SKM-1 (cell line): ENCODE measurements at regions not wholly inside any gene's neighbourhood (a gene's known extent, or its start where the extent isn't known, plus 50 kb on each side); places are given as distances from the start of the nearest gene placed in this dataset.
"Not testable (repeated sequence)": the region's sequence is repeated elsewhere in the genome, so short reads cannot be mapped to it uniquely, and the experiment has no call there.

Experiments
- DNase-seq: peaks from one replicate; lab custom pipeline; 2025; ENCODE audit not compliant: unreplicated experiment; lab: John Stamatoyannopoulos, UW

DNA sequence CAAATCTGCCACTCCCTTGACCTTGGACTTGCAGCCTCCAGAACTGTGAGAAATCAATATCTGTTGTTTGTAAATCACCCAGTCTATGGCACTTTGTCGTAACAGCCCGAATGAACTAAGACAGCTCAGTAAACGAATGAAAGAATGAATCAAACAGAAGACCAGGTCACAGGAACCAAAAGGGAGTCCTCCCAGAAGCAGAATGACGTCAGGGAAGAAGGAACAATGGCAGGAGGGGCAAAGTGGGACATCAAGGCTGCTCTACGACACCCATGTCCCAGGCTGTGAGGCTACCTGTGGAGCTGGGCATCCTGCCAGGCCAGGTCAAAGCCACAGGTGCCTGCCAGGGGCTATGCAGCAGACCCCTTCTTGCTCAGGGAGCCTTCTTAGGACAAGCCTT lies 267.2 kb upstream of the PFKP start:
- DNase-seq: no peak

- no peak for DNase-seq
These were observed 268.9 kb upstream of the PFKP start for GRCh38 chr10:2798336-2799022.

DNA sequence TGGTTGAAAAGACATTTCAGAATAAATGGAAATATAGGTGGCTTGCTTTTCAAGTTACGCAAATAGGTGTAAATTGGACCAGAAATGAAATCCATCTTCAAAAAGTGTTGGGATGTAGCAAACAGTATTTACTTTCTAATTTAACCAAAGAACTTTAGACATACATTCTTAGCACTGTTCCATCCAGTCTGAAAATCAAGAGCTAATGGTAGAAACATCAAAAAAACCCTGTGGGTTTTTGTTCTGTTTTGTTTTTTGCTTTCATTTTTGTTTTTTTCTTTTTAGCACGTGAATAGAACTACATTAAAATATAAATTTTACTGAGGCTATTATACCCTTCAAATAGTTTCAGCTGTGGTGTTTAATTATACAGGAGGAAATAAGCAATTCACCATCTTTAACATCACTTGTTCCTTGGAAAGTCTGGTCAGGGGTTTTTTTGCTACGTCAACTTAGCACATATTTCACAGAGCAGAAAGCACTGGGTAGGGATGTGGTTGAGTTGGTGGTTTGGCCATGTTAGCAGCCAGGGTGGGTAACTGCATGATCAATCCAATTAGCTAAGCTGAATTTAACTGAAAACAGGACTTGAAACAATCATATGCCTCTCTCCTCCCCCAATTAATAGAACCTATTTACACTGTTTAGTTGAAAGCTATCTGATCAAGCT lies 275.4 kb upstream of the PFKP start:
- DNase-seq: no peak

DNA sequence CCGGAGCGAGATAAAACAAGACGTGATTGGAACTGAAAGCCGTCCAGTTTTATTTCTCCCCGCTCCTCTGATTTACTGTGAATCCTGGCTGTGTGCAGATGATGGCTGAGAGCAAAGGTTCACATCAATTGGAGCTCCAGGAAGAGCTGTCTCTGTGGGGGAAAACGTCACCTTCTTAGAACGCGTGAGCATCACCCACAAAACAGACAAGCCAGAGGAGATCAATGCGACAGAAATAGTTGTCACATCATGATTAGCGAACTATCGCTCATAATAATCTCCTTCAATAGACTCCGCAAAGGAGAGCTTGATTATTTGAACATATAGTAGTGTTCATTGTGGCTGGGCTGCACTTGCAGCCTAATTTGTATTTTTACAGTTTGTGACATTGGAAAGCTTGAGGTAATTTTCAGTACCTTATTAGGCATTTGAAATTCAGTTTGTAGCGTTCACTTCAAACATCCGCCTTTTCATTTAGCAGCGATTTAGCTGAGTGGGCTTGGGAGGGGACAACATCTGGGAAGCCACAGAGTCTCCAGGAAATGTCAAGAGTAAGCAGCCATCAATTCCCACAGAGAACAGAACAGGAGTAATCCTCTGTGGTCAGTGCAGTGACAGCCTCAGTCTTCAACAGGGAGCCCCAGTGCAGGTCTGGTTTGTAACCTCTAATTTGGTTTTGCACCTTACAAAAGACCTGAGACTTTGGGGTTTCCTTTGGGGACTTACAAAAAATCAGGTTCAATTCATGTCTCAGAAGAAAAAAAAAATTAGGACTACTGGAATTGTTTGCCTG lies 276.8 kb upstream of the PFKP start:
- no peak for DNase-seq

DNA sequence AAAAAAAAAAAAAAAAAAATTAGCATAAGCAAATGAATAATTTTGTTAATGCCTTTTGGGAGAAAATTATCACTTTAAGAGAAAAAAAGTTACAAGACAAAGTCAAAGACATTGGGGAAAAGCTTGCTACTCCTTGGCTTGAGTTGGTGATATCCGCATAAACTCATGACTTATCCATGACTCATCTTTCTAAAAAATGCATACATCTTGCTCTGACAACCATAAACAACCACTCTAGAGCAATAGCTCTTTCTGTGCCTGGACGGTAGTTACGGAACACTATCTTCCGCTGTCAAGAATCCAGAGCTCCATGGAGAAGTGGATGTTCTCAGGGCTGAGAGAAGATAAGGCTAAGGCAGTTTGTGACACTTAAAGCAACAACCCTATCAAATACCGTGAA lies 281.1 kb upstream of the PFKP start:
- no peak for DNase-seq

GRCh38 chr10:2784766-2785165 lies 282.6 kb upstream of the PFKP start:
- DNase-seq: no peak

DNA sequence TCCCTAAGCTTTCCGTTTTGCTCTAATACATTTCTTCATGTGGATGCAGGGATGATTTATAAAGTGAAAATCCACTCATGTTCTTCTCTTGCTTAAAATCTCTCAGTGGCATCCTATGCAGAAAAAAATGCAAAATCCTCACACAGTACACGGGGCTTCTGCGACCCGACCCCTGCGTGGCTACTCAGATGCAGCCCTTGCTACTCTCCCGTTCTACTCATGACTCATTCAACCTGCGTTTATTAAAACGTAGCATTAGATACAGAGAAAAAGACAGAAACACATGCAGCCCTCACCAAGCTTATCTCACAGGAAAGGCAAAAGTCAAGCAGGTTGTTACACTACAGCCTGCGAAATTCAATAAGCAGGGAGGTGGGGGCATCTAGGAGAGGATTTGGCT lies 284.4 kb upstream of the PFKP start:
- DNase-seq: no peak

- DNase-seq: no peak
These were observed 285.1 kb upstream of the PFKP start for GRCh38 chr10:2782265-2782664.

DNA sequence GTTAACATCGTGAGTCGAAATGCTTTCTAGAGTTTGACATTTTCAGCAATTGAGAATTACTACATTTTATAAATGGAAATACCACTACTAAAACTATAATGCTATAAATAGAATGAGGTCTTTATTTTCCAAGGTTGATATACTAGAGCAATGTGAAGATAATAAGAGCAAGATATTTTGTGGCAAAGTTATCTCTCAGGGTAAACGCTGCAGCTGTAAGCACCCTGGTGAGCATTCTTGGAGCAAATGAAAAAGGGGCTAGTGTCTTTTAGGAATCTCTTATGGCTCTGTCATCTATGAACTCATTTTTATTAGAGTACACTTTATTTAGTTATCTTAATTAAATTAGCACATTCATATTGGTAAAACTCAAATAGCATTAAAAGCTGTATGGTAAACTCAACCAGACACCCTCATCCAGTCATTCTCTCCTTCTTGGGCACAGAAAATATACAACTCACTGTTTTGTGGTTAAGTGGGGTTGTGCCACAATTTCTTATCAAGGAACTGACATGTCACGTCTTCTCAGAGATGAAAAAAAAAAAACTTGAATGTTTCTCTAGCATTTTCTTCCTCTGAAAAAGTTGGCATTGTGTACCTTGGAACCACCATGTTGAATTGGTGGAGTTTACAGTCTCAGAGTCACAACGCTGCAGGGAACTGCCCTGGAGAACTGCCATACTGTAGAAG lies 289.5 kb upstream of the PFKP start:
- no peak for DNase-seq

DNA sequence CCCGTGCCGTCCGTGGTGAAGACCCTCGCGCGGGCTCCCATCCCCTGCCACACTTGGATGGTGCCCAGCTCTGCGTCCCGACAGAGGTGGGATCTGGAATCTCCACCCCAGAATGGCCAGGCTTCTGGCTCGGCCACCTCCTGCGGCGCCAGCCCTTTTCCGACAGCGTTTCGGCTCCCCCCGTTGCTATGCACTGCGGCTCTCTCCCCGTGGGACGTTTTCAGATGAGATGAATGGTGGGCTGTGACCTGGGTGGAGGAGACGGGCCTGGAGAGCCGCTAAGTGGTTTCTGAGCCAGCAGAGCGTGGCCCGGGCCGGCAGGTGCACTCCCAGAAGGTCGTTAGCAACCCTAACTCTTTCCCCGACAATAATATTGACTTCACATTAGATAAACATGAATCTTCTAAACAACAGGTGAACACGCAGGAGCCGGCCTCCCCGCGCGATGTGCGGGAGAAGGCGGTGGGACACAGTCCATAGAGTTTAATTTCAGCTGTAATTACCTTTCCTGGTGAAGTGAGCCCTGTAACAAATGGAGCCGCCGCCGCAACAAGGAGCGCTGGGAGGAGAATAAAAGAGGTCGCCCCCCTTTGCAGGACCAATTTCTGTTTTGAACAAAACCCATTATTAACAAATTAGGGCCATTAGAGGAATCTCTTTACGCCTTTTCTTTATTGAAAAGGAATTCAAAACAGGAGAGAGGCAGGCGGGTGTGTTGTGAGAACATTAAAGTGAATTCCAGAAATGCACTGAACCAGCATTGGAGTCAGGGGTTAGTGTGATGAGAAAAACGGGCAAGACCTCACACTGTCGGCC lies 294.3 kb upstream of the PFKP start:
- no peak for DNase-seq

DNA sequence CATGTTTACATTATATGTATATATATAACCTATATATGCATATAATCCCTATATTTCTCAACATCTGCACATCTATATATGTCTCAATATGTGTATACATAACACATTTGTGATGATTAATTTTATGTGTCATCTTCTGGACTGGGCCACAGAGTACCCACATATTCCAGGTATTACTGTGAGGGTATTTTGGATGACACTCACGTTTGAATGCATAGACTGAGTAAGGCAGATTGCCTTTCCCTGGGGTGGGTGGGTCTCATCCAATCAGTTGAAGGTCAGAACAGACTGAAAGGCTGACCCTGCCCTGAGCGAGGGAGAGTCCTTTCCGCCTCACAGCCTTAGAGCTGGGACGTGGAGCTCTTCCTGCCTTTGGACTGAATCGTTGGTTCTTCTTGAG lies 295.2 kb upstream of the PFKP start:
- DNase-seq: no peak

DNA sequence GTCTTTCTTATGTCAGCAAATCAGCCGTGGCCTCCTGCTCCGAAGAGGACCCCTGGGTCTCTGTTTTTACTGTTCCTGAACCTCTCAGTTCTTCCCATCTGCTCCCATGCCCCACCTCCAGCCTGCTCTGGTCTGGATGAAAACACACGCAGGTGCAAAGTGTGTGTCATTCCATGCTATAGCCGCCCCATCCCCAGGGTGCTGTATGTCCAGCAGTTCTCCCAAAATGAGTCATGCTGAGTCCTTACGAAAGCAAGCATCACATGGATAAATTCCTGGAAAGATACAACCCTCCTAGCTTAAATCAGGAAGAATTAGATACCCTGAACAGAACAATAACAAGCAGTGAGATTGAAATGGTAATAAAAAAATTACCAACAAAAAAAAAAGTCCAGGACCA lies 300.1 kb upstream of the PFKP start:
- DNase-seq: not testable (repeated sequence)

- DNase-seq: no peak
These were observed 305.4 kb upstream of the PFKP start for GRCh38 chr10:2761971-2762370.

DNA sequence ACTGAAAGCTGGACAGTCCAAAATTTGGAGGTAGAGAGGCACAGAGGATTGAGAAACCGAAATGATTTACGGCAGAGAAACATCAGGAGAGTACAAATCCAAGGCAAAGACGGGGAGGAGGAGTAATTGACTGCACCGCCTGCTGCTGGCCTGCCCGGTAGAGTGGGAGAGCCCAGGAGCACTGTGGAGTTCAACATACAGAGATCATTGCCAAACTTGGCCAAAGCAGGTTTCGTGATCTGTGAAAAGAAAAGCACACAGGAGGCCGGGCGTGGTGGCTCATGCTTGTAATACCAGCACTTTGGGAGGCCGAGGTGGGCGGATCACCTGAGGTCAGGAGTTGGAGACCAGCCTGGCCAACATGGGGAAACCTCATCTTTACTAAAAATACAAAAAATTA lies 306.0 kb upstream of the PFKP start:
- DNase-seq: no peak

GRCh38 chr10:2760736-2761135 lies 306.6 kb upstream of the PFKP start:
- no peak for DNase-seq

DNA sequence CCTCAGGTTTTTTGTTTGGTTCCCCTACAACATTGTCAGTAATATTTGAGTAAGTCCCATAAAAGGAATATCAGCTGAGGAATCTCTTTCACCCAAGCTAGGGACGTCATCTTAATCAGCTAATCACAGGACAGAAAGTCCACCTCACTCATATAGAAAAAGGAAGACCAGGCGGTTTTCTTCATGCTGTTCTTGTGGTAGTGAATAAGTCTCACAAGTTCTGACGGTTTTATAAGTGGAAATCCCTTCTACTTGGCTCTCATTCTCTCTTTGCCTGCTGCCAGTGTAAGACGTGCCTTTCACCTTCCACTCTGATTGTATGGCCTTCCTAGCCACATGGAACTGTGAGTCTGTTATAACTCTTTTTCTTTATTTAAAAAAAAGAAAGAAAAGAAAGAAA lies 308.1 kb upstream of the PFKP start:
- no peak for DNase-seq

DNA sequence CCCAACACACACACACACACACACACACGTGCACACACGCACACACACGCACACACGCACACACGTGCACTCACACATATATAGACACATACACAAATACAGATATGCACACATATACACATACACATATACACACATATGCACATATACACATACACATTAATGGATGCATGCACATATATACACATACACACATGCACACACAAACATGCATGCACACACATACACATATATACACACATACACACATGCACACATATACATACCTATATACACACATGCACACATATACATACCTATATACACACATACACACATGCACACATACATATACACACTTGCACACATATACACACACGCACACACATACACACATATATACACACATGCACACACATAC lies 312.4 kb upstream of the PFKP start:
- no peak for DNase-seq

- no peak for DNase-seq
These were observed 319.1 kb upstream of the PFKP start for GRCh38 chr10:2748287-2748686.

DNA sequence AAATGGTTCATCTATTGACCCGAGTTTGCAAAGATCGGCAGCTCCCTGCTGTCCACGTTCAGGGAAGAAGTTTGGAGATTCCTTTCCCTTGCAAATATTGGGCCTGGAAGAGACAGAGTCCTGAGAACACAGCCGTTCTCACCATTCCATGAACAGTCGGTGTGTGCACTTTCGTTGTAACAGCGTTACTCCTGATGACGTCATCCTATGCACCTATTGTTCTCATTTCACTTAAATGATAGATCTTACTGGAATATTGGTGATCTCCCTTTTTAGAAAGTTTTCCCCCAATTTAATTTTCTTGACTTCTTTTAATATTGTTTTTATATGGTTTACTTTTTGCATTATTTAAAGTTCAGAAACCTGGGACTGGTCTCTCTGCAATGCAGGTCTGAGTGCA lies 320.7 kb upstream of the PFKP start:
- no peak for DNase-seq

DNA sequence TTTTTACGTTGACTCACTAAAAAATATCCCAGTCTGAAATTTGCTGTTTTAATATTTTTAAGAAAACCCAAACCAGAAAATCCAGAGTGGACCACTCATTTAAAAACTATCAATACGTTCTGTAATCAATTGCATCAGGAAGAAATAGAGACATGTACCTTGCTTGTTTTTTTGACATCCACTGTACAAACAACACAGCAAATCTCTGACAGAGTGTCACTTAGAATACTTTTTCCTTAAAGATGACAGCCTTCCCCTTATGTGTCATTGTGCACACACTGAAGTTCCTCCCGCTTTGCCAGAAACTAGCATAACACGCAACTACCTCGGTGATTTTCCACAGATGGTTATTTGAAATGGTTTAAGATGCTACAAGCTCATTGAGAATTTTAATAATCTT lies 321.7 kb upstream of the PFKP start:
- no peak for DNase-seq
